Lower lobe of right lung (tissue), 2 donors: ENCODE measurements at regions not wholly inside any gene's neighbourhood (a gene's known extent, or its start where the extent isn't known, plus 50 kb on each side); places are given as distances from the start of the nearest gene placed in this dataset.

Source experiments
- ATAC-seq, 2 donors: fragments of 200-7000 bp; cut with Tn5 transposase; one replicate each; pipeline ENCODE4 v1.9.1; 2020 to 2022; ENCODE audit warnings: mild to moderate bottlenecking in 2 of 2, moderate library complexity in 2 of 2
- DNase-seq: peaks from one replicate; pipeline ENCODE4 v3.0.0-alpha.2; 2020
- H3K27ac ChIP-seq: fragments of 200-600 bp; one replicate; pipeline ENCODE4 v1.8.0; 2022
- H3K27me3 ChIP-seq: fragments of 200-600 bp; one replicate; pipeline ENCODE4 v1.8.0; 2022; ENCODE audit warnings: low read depth
- H3K36me3 ChIP-seq: fragments of 200-600 bp; one replicate; pipeline ENCODE4 v1.8.0; 2022; ENCODE audit warnings: mild to moderate bottlenecking
- H3K4me1 ChIP-seq: fragments of 200-600 bp; one replicate; pipeline ENCODE4 v1.8.0; 2022
- H3K4me3 ChIP-seq: fragments of 200-600 bp; one replicate; pipeline ENCODE4 v1.8.0; 2022; ENCODE audit warnings: mild to moderate bottlenecking
- H3K9me3 ChIP-seq: fragments of 200-600 bp; one replicate; pipeline ENCODE4 v1.8.0; 2022
- CTCF ChIP-seq: fragments of 200-600 bp; IDR thresholded peaks from one replicate; pipeline ENCODE4 v1.8.0; 2022; ENCODE audit warnings: antibody characterized with exemption, mild to moderate bottlenecking
- intact Hi-C: fragments of 100-400 bp; cut with DNase I; formaldehyde crosslinking; loops from one replicate; pipeline ENCODE4 v1.11.0; 2022
- donor health status: DM: no; HTN: yes; CAD: no; lungs with severe emphysema.

- TF ChIP-seq CTCF = no peak
- no peak for DNase-seq
- intact Hi-C loops = no loop called here
- H3K4me1 ChIP-seq = no peaks in the 10 kb centered on the region
- H3K9me3 ChIP-seq = no peaks in the 10 kb centered on the region
- no peaks in the 10 kb centered on the region for H3K27me3 ChIP-seq
- no peaks in the 10 kb centered on the region for H3K36me3 ChIP-seq
- H3K4me3 ChIP-seq = no peak overlapping the region
- ATAC-seq = no peak
- H3K27ac ChIP-seq = no peak overlapping the region
Observed at GRCh38 chr2:147197754-147198483, 646.9 kb upstream of the ACVR2A start.

- Histone ChIP-seq H3K4me1 (no peaks in the 10 kb centered on the region), H3K27ac (no peak overlapping the region), H3K9me3 (no peaks in the 10 kb centered on the region), H3K4me3 (no peak overlapping the region), H3K36me3 (no peaks in the 10 kb centered on the region), H3K27me3 (no peaks in the 10 kb centered on the region)
- ATAC-seq (no peak), DNase-seq (no peak)
- no peak for TF ChIP-seq CTCF
- intact Hi-C loops = no loop called here
Observed at GRCh38 chr2:147182260-147182659, 662.6 kb upstream of the ACVR2A start.

GRCh38 chr2:147181351-147182029, 663.3 kb upstream of the ACVR2A start:
- H3K36me3 ChIP-seq = no peaks in the 10 kb centered on the region

GRCh38 chr2:147177071-147177857, 667.6 kb upstream of the ACVR2A start:
- Histone ChIP-seq H3K27ac (no peak overlapping the region), H3K36me3 (no peaks in the 10 kb centered on the region), H3K27me3 (no peaks in the 10 kb centered on the region), H3K4me1 (no peaks in the 10 kb centered on the region), H3K4me3 (no peak overlapping the region), H3K9me3 (no peaks in the 10 kb centered on the region)
- DNase-seq (no peak), ATAC-seq (no peak)
- TF ChIP-seq CTCF = no peak
- intact Hi-C loops = no loop called here

More at GRCh38 chr2:147181351-147182029, 663.3 kb upstream of the ACVR2A start:
- Histone ChIP-seq H3K9me3 (no peaks in the 10 kb centered on the region), H3K4me1 (no peaks in the 10 kb centered on the region), H3K27me3 (no peaks in the 10 kb centered on the region), H3K27ac (no peak overlapping the region), H3K4me3 (no peak overlapping the region)
- no peak for DNase-seq
- intact Hi-C loops = no loop called here
- no peak for ATAC-seq
- no peak for TF ChIP-seq CTCF

- no peaks in the 10 kb centered on the region for H3K36me3 ChIP-seq
- intact Hi-C loops = no loop called here
- no peak for TF ChIP-seq CTCF
- ATAC-seq (no peak), DNase-seq (no peak)
- H3K9me3 ChIP-seq = no peaks in the 10 kb centered on the region
- no peak overlapping the region for H3K4me3 ChIP-seq
- no peak overlapping the region for H3K27ac ChIP-seq
- H3K27me3 ChIP-seq = no peaks in the 10 kb centered on the region
- H3K4me1 ChIP-seq = no peaks in the 10 kb centered on the region
Observed at GRCh38 chr2:147174824-147175254, 670.0 kb upstream of the ACVR2A start.
